NCI-H524 (cell line): ENCODE measurements at regions not wholly inside any gene's neighbourhood (a gene's known extent, or its start where the extent isn't known, plus 50 kb on each side); places are given as distances from the start of the nearest gene placed in this dataset.
"Not testable (repeated sequence)": the region's sequence is repeated elsewhere in the genome, so short reads cannot be mapped to it uniquely, and the experiment has no call there.

Experiments
- DNase-seq, 2 experiments: peaks; one replicate each; lab custom pipeline; 2025; lab: John Stamatoyannopoulos, UW

GRCh38 chr21:35204125-35204524 lies 155.0 kb upstream of the RUNX1 start:
- DNase-seq, result no peak

GRCh38 chr21:35203093-35203977 lies 154.2 kb upstream of the RUNX1 start:
- DNase-seq, result no peak

GRCh38 chr21:35202431-35202830 lies 153.3 kb upstream of the RUNX1 start:
- DNase-seq, result no peak

GRCh38 chr21:35201799-35202198 lies 152.7 kb upstream of the RUNX1 start:
- no peak for DNase-seq

GRCh38 chr21:35201288-35201687 lies 152.2 kb upstream of the RUNX1 start:
- DNase-seq, result no peak

GRCh38 chr21:35199733-35200015 lies 150.6 kb upstream of the RUNX1 start:
- no peak for DNase-seq

- no peak for DNase-seq
These were observed 150.1 kb upstream of the RUNX1 start for GRCh38 chr21:35198982-35199732.

GRCh38 chr21:35198565-35198964 lies 149.5 kb upstream of the RUNX1 start:
- DNase-seq, result no peak

- no peak for DNase-seq
These were observed 148.9 kb upstream of the RUNX1 start for GRCh38 chr21:35197992-35198431.

- DNase-seq, result no peak
These were observed 148.1 kb upstream of the RUNX1 start for GRCh38 chr21:35197191-35197590.

GRCh38 chr21:35196128-35196527 lies 147.0 kb upstream of the RUNX1 start:
- no peak for DNase-seq

GRCh38 chr21:35195232-35195631 lies 146.1 kb upstream of the RUNX1 start:
- no peak for DNase-seq

- no peak for DNase-seq
These were observed 142.7 kb upstream of the RUNX1 start for GRCh38 chr21:35191754-35192153.

GRCh38 chr21:35191128-35191527 lies 142.0 kb upstream of the RUNX1 start:
- peak in 1 of 2 experiments; percentile 30 for DNase-seq

- DNase-seq, result no peak
These were observed 141.1 kb upstream of the RUNX1 start for GRCh38 chr21:35190201-35190701.

GRCh38 chr21:35189077-35189863 lies 140.2 kb upstream of the RUNX1 start:
- no peak for DNase-seq

GRCh38 chr21:35183389-35183788 lies 134.3 kb upstream of the RUNX1 start:
- not testable (repeated sequence) for DNase-seq

GRCh38 chr21:35179990-35180540 lies 131.0 kb upstream of the RUNX1 start:
- DNase-seq, result peak; percentile 12 to 81

GRCh38 chr21:35178827-35179226 lies 129.7 kb upstream of the RUNX1 start:
- no peak for DNase-seq

- no peak for DNase-seq
These were observed 129.0 kb upstream of the RUNX1 start for GRCh38 chr21:35178098-35178497.

- no peak for DNase-seq
These were observed 123.1 kb upstream of the RUNX1 start for GRCh38 chr21:35172231-35172630.

GRCh38 chr21:35171385-35171784 lies 122.3 kb upstream of the RUNX1 start:
- DNase-seq, result no peak
